GM23338 (cell line): ENCODE measurements at regions not wholly inside any gene's neighbourhood (a gene's known extent, or its start where the extent isn't known, plus 50 kb on each side); places are given as distances from the start of the nearest gene placed in this dataset.
"Not testable (repeated sequence)": the region's sequence is repeated elsewhere in the genome, so short reads cannot be mapped to it uniquely, and the experiment has no call there.

ENCODE experiments used
- ATAC-seq: fragments of 200-7000 bp; cut with Tn5 transposase; 3 replicates; pipeline ENCODE4 v1.9.1; 2020
- DNase-seq: peaks from one replicate; pipeline ENCODE4 v3.0.0-alpha.2; 2015; ENCODE audit warnings: low spot score
- H2AFZ ChIP-seq: fragments of 200-600 bp; sonication (generic); 2 replicates; pipeline ENCODE4 v1.8.0; 2016; ENCODE audit warnings: antibody characterized with exemption, mild to moderate bottlenecking, moderate library complexity
- H3F3A ChIP-seq: fragments of 200-600 bp; sonication (generic); replicated peaks from 2 replicates; pipeline ENCODE4 v1.8.0; 2017; ENCODE audit warnings: antibody characterized with exemption, mixed run types, low read depth
- H3K27ac ChIP-seq: fragments of 200-600 bp; sonication (generic); 2 replicates; pipeline ENCODE4 v1.6.1; 2016; ENCODE audit warnings: low read depth
- H3K27me3 ChIP-seq: fragments of 200-600 bp; sonication (generic); 2 replicates; pipeline ENCODE4 v1.8.0; 2016; ENCODE audit warnings: mild to moderate bottlenecking, mixed run types, moderate library complexity; ENCODE audit not compliant: insufficient read depth
- H3K36me3 ChIP-seq: fragments of 200-600 bp; sonication (generic); 2 replicates; pipeline ENCODE4 v1.8.0; 2016; ENCODE audit warnings: mild to moderate bottlenecking; ENCODE audit not compliant: insufficient read depth
- H3K4me1 ChIP-seq: fragments of 200-600 bp; sonication (generic); 2 replicates; pipeline ENCODE4 v1.8.0; 2016; ENCODE audit warnings: mild to moderate bottlenecking, moderate library complexity; ENCODE audit not compliant: insufficient read depth
- H3K4me2 ChIP-seq: fragments of 200-600 bp; sonication (generic); 2 replicates; pipeline ENCODE4 v1.7.1; 2017; ENCODE audit warnings: mixed run types
- H3K4me3 ChIP-seq: fragments of 200-600 bp; sonication (generic); 2 replicates; pipeline ENCODE4 v1.6.1; 2016; ENCODE audit warnings: mixed run types
- H3K79me2 ChIP-seq: fragments of 200-600 bp; sonication (generic); replicated peaks from 2 replicates; pipeline ENCODE4 v1.8.0; 2017; ENCODE audit warnings: mild to moderate bottlenecking; ENCODE audit not compliant: insufficient read depth
- H3K9me2 ChIP-seq: fragments of 200-600 bp; sonication (generic); 2 replicates; pipeline ENCODE4 v1.8.0; 2017; ENCODE audit not compliant: insufficient read depth
- H4K20me1 ChIP-seq: fragments of 200-600 bp; sonication (generic); replicated peaks from 2 replicates; pipeline ENCODE4 v1.8.0; 2017; ENCODE audit warnings: mild to moderate bottlenecking; ENCODE audit not compliant: insufficient read depth
- H3K27ac Mint-ChIP-seq: 2 replicates; pipeline ENCODE4 v1.8.0; 2020; ENCODE audit warnings: inconsistent platforms, mild to moderate bottlenecking, moderate library complexity, mixed read lengths
- H3K27me3 Mint-ChIP-seq: 3 replicates; pipeline ENCODE4 v1.8.0; 2022; ENCODE audit warnings: low read depth, mild to moderate bottlenecking, moderate library complexity, mixed read lengths, inconsistent platforms; ENCODE audit not compliant: insufficient read depth, poor library complexity
- H3K36me3 Mint-ChIP-seq: 3 replicates; pipeline ENCODE4 v1.8.0; 2021; ENCODE audit warnings: low read depth, mild to moderate bottlenecking, inconsistent platforms, moderate library complexity, mixed read lengths
- H3K4me1 Mint-ChIP-seq: 3 replicates; pipeline ENCODE4 v1.8.0; 2020; ENCODE audit warnings: mild to moderate bottlenecking, inconsistent platforms, mixed read lengths
- H3K4me3 Mint-ChIP-seq: 3 replicates; pipeline ENCODE4 v1.8.0; 2021; ENCODE audit warnings: moderate library complexity, mild to moderate bottlenecking, inconsistent platforms, mixed read lengths
- H3K9me3 Mint-ChIP-seq: 3 replicates; pipeline ENCODE4 v1.8.0; 2020; ENCODE audit warnings: moderate library complexity, mild to moderate bottlenecking, inconsistent platforms, mixed read lengths
- EZH2 ChIP-seq: fragments of 200-600 bp; sonication (generic); IDR thresholded peaks from one replicate; pipeline ENCODE4 v1.8.0; 2017; ENCODE audit warnings: antibody characterized with exemption, mild to moderate bottlenecking, low read depth; ENCODE audit not compliant: unreplicated experiment
- NANOG ChIP-seq: IDR thresholded peaks from 2 replicates; pipeline ENCODE4 v1.6.1; 2016; ENCODE audit warnings: antibody characterized with exemption, borderline replicate concordance
- STAT1 ChIP-seq: IDR thresholded peaks from one replicate; pipeline ENCODE4 v1.6.1; 2016; ENCODE audit warnings: antibody characterized with exemption; ENCODE audit not compliant: unreplicated experiment
- ZNF114 ChIP-seq: fragments of 250-450 bp; sonication (Bioruptor Pico); IDR thresholded peaks from 2 replicates; pipeline ENCODE4 v1.5.0; 2020; ENCODE audit warnings: mild to moderate bottlenecking, moderate library complexity
- TF ChIP-seq, protein P1 (sequence below): IDR thresholded peaks from one replicate; pipeline ENCODE4 v1.6.1; 2018; ENCODE audit warnings: antibody characterized with exemption; ENCODE audit not compliant: unreplicated experiment
- TF ChIP-seq, protein P2 (sequence below): IDR thresholded peaks from 2 replicates; pipeline ENCODE4 v1.6.1; 2016; ENCODE audit warnings: antibody characterized with exemption

GRCh38 chr1:219102466-219102865 is 71.2 kb upstream of the LYPLAL1 start:
- peaks cover 15% of the 10 kb centered on the region; the same call in 2 of the 3 replicates for H3K9me3 Mint-ChIP-seq
- not testable (repeated sequence) for H3K4me3 ChIP-seq, H3K4me3 Mint-ChIP-seq, H3K4me1 ChIP-seq, H3K79me2 ChIP-seq, H3K27ac Mint-ChIP-seq, H3K36me3 ChIP-seq, H3F3A ChIP-seq, H4K20me1 ChIP-seq, ATAC-seq, H3K4me2 ChIP-seq, H3K27me3 ChIP-seq, H2AFZ ChIP-seq, DNase-seq, H3K36me3 Mint-ChIP-seq, H3K9me2 ChIP-seq, H3K4me1 Mint-ChIP-seq, H3K27me3 Mint-ChIP-seq, H3K27ac ChIP-seq

DNA sequence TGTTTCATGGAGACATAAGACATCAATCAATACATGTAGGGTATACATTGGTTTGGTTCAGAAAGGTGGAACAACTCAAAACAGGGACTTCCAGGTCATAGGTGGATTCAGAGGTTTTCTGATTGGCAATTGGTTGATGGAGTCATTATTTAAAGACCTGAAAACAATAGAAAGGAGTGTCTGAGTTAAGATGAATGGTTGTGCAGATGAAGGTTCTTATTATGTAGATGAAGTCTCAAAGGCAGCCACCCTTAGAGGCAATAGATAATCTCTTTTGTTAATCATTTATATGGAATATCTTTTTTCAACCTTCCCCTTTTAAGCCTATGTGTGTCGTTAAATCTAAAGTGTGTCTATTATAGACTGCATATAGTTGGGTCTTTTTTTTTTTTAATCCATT is 67.8 kb upstream of the LYPLAL1 start:
- no peak for ATAC-seq

DNA sequence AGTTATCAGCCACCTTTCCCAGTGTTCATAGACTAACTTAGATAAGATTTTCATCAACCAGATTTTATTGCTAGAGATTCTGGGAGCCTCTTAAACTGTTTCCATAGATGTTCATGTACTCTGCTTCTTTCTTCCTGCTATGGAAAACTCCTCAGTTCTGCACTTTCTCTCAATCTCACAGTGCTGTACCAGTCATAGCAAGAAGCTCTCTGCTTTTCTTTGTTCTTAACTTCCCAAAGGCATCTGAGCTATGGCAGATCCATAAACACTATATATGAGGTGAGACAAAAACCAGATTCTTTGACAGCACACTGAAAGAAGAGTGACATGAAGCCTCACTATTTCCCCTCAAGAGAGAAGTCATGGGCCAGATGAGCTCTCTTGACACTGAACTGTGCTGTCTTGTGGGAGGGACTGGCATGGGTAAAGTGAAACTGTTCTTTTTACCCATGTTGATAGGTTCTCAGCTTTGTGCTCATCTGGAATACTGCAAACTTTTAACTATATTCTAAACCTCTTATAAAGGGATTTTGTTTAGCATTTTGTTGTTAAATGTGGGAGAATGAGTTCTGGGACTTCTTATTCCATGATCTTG is 64.2 kb upstream of the LYPLAL1 start:
- Mint-ChIP-seq H3K9me3 (peaks cover 23% of the 10 kb centered on the region), H3K27me3 (no peaks in the 10 kb centered on the region), H3K4me3 (no peak overlapping the region), H3K4me1 (no peaks in the 10 kb centered on the region), H3K27ac (no peak overlapping the region), H3K36me3 (no peaks in the 10 kb centered on the region; the same call in 2 of the 3 replicates)
- DNase-seq (no peak), ATAC-seq (no peak)
- H3K27me3 ChIP-seq, result no peaks in the 10 kb centered on the region
- H3K36me3 ChIP-seq, result no peaks in the 10 kb centered on the region
- H2AFZ ChIP-seq, result no peak overlapping the region
- H3K79me2 ChIP-seq, result no peaks in the 10 kb centered on the region
- H3K4me3 ChIP-seq, result no peak overlapping the region
- H3K9me2 ChIP-seq, result peaks cover 6% of the 10 kb centered on the region; the same call in 1 of the 2 replicates
- H3K27ac ChIP-seq, result no peak overlapping the region
- no peaks in the 10 kb centered on the region for H3F3A ChIP-seq
- no peaks in the 10 kb centered on the region for H3K4me1 ChIP-seq
- no peak overlapping the region for H3K4me2 ChIP-seq
- H4K20me1 ChIP-seq, result no peaks in the 10 kb centered on the region
- TF ChIP-seq ZNF114 (CRISPR knock-in tag) (no peak), NANOG (no peak), STAT1 (no peak), EZH2 (no peak)
- TF ChIP-seq, protein P1, sequence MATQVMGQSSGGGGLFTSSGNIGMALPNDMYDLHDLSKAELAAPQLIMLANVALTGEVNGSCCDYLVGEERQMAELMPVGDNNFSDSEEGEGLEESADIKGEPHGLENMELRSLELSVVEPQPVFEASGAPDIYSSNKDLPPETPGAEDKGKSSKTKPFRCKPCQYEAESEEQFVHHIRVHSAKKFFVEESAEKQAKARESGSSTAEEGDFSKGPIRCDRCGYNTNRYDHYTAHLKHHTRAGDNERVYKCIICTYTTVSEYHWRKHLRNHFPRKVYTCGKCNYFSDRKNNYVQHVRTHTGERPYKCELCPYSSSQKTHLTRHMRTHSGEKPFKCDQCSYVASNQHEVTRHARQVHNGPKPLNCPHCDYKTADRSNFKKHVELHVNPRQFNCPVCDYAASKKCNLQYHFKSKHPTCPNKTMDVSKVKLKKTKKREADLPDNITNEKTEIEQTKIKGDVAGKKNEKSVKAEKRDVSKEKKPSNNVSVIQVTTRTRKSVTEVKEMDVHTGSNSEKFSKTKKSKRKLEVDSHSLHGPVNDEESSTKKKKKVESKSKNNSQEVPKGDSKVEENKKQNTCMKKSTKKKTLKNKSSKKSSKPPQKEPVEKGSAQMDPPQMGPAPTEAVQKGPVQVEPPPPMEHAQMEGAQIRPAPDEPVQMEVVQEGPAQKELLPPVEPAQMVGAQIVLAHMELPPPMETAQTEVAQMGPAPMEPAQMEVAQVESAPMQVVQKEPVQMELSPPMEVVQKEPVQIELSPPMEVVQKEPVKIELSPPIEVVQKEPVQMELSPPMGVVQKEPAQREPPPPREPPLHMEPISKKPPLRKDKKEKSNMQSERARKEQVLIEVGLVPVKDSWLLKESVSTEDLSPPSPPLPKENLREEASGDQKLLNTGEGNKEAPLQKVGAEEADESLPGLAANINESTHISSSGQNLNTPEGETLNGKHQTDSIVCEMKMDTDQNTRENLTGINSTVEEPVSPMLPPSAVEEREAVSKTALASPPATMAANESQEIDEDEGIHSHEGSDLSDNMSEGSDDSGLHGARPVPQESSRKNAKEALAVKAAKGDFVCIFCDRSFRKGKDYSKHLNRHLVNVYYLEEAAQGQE, result no peak
- TF ChIP-seq, protein P2, sequence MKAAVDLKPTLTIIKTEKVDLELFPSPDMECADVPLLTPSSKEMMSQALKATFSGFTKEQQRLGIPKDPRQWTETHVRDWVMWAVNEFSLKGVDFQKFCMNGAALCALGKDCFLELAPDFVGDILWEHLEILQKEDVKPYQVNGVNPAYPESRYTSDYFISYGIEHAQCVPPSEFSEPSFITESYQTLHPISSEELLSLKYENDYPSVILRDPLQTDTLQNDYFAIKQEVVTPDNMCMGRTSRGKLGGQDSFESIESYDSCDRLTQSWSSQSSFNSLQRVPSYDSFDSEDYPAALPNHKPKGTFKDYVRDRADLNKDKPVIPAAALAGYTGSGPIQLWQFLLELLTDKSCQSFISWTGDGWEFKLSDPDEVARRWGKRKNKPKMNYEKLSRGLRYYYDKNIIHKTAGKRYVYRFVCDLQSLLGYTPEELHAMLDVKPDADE, result no peak

More for the DNA sequence above, 67.8 kb upstream of the LYPLAL1 start:
- peaks cover 6% of the 10 kb centered on the region; the same call in 1 of the 2 replicates for H3K9me2 ChIP-seq
- no peak overlapping the region for H3K4me2 ChIP-seq
- peaks cover 7% of the 10 kb centered on the region; the same call in 2 of the 3 replicates for H3K4me1 Mint-ChIP-seq
- no peak overlapping the region for H3K4me3 Mint-ChIP-seq
- no peak overlapping the region for H3K27ac Mint-ChIP-seq
- no peak overlapping the region for H3K27ac ChIP-seq
- H3K36me3 Mint-ChIP-seq, result peaks cover 2% of the 10 kb centered on the region; the same call in 1 of the 3 replicates
- no peaks in the 10 kb centered on the region for H3K36me3 ChIP-seq
- H3K27me3 Mint-ChIP-seq, result no peaks in the 10 kb centered on the region
- DNase-seq, result no peak
- no peaks in the 10 kb centered on the region for H3K79me2 ChIP-seq
- no peaks in the 10 kb centered on the region for H4K20me1 ChIP-seq
- H3K27me3 ChIP-seq, result no peaks in the 10 kb centered on the region
- H2AFZ ChIP-seq, result no peak overlapping the region
- no peaks in the 10 kb centered on the region for H3F3A ChIP-seq
- H3K4me1 ChIP-seq, result peaks cover 8% of the 10 kb centered on the region; the same call in 1 of the 2 replicates
- peaks cover 15% of the 10 kb centered on the region; the same call in 2 of the 3 replicates for H3K9me3 Mint-ChIP-seq
- TF ChIP-seq, protein P1, result no peak
- TF ChIP-seq NANOG, result peak; percentile 53; the same call in 1 of the 2 replicates
- no peak overlapping the region for H3K4me3 ChIP-seq
